Dendritic cell treated with granulocyte-macrophage colony-stimulating factor and Interleukin-4, amounts not matched to agents 40 ng/mL and 50 ng/mL, for 4 days (primary cell): ENCODE measurements at regions not wholly inside any gene's neighbourhood (a gene's known extent, or its start where the extent isn't known, plus 50 kb on each side); places are given as distances from the start of the nearest gene placed in this dataset.
"Not testable (repeated sequence)": the region's sequence is repeated elsewhere in the genome, so short reads cannot be mapped to it uniquely, and the experiment has no call there.

ENCODE experiments used
- H3K27ac Mint-ChIP-seq: one replicate; pipeline ENCODE4 v1.8.0; 2022; ENCODE audit warnings: mild to moderate bottlenecking, mixed read lengths
- H3K27me3 Mint-ChIP-seq: one replicate; pipeline ENCODE4 v1.8.0; 2022; ENCODE audit warnings: mild to moderate bottlenecking, mixed read lengths
- H3K36me3 Mint-ChIP-seq: one replicate; pipeline ENCODE4 v1.8.0; 2022; ENCODE audit warnings: low read depth, mixed read lengths
- H3K4me1 Mint-ChIP-seq: one replicate; pipeline ENCODE4 v1.8.0; 2022; ENCODE audit warnings: low read depth, mixed read lengths
- H3K4me3 Mint-ChIP-seq: one replicate; pipeline ENCODE4 v1.8.0; 2022; ENCODE audit warnings: mild to moderate bottlenecking, moderate library complexity, mixed read lengths
- H3K9me3 Mint-ChIP-seq: one replicate; pipeline ENCODE4 v1.8.0; 2022; ENCODE audit warnings: mixed read lengths
- intact Hi-C: fragments of 100-400 bp; cut with micrococcal nuclease; formaldehyde crosslinking; loops from one replicate; pipeline ENCODE4 v1.15.0; 2022

DNA sequence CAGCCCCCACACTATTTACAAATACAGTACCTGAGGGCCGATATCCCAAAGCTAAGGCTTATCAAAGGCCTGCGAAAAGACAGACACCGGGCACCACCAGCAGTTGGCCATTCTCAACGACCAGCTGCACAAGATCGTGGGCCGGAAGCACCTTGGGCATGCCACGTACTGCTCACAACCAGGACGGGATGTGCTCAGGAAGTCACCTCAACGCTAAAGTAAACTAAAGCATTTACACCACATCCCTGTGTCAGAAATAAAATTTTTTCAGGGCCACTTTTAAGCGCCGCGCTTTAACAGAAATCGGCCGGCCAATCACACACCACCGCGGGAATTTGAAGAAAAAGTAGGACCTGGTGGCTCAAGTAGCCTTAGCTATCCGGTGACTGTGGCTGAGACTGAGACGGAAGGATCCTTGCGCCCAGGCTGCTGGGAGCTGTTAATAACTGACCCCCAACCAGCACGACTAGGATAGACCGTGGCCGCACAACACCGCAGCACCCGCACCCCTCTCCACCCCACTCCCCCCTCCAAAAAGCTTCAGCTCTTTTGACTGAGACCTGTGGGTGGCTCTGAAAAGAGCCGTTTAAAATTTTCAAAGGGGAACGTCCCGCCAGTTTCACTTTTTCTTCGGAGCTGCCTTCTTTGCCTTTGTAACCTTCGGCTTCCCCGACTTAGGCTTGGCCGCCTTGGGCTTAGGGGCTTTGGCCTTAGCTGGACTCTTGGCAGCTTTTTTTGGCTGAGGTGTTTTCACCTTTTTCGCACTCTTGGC lies 131.2 kb upstream of the BTN3A2 start:
- Mint-ChIP-seq H3K36me3 (no peaks in the 10 kb centered on the region), H3K4me3 (peak overlapping the region; percentile 83)

DNA sequence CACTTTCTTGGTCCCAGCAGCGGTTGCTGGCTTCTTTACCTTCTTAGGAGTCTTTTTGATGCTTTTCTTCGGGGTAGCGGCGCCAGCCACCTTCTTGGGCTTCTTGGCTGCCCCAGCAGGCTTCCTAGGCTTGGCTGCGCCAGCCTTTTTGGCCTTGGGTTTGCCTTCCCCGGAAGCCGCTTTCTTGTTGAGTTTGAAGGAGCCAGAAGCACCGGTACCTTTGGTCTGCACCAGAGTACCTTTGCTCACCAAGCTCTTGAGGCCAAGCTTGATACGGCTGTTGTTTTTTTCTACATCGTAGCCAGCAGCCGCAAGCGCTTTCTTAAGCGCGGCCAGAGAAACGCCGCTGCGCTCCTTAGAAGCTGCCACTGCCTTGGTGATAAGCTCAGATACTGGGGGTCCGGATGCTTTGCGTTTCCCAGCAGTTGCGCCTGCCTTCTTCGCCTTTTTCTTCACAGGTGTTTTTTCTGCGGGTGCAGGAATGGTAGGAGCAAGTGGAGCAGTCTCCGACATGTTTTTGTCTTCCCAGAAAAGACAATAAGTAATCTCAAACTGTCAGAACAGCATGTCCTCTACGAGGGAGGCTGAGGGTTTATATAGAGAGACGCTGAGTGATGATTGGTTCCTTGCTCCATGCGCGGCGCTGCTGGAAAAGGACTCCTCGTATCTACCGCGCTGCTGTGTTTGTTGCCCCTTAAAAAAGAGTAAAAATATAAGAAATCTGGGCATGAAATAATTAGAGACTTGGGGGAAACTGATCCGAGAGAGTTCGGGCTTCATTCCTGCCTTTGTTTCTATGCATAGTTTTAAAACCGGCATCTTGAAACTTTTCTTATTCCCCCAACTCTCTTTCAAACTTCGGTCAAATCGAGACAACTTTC lies 130.3 kb upstream of the BTN3A2 start:
- Mint-ChIP-seq H3K9me3 (no peaks in the 10 kb centered on the region), H3K27me3 (no peaks in the 10 kb centered on the region), H3K27ac (peak overlapping the region; percentile 87), H3K4me3 (peak overlapping the region; percentile 83), H3K36me3 (no peaks in the 10 kb centered on the region), H3K4me1 (peaks cover 33% of the 10 kb centered on the region)
- intact Hi-C loops, result loop anchor here (2.0 kb wide), 1 partner anchor 14 kb away; no protein-coding TSS in a partner anchor

More for the DNA sequence above, 131.2 kb upstream of the BTN3A2 start:
- intact Hi-C loops, result loop anchor here (2.0 kb wide), 1 partner anchor 13 kb away; no protein-coding TSS in a partner anchor
- peaks cover 33% of the 10 kb centered on the region for H3K4me1 Mint-ChIP-seq
- H3K27ac Mint-ChIP-seq, result peak overlapping the region; percentile 87
- no peaks in the 10 kb centered on the region for H3K9me3 Mint-ChIP-seq
- H3K27me3 Mint-ChIP-seq, result no peaks in the 10 kb centered on the region

DNA sequence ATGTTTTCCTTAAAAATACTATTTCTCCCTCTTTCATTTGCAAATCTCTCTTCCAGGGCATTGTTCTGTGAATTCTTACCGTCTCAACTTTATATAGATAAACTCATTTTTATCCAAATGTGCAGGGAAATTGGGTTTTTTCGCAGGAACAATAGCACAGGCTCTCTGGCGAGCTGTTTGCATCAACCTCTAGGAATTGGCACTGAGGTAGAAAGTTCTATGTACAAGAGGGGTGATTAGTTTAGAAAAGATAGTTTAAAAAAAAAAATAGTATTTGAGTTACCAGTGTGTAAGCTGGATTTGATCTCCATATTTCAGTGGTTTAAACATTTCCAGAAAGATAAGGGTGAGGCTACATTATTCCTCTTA lies 129.7 kb upstream of the BTN3A2 start:
- Mint-ChIP-seq H3K27me3 (no peaks in the 10 kb centered on the region), H3K9me3 (no peaks in the 10 kb centered on the region), H3K36me3 (peaks cover 4% of the 10 kb centered on the region), H3K27ac (peak overlapping the region; percentile 87), H3K4me3 (peak overlapping the region; percentile 83), H3K4me1 (peaks cover 32% of the 10 kb centered on the region)
- intact Hi-C loops, result loop anchor here (2.0 kb wide), 1 partner anchor 14 kb away; no protein-coding TSS in a partner anchor

DNA sequence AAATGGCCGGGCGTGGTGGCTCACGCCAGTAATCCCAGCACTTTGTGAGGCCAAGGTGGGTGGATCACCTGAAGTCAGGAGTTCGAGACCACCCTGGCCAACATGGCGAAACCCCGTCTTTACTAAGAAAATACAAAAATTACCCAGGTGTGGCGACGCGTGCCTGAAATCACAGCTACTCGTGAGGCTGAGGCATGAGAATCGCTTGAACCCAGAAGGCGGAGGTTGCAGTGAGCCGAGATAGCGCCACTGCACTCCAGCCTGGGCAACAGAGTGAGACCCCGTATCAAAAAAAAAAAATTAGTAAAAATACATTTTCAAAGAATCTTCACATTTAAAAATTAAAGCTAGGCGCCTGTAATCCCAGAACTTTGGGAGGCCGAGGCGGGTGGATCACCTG lies 125.6 kb upstream of the BTN3A2 start:
- Mint-ChIP-seq H3K4me1 (peaks cover 23% of the 10 kb centered on the region), H3K27ac (peak overlapping the region; percentile 95)
- H3K4me3 Mint-ChIP-seq, result not testable (repeated sequence)

DNA sequence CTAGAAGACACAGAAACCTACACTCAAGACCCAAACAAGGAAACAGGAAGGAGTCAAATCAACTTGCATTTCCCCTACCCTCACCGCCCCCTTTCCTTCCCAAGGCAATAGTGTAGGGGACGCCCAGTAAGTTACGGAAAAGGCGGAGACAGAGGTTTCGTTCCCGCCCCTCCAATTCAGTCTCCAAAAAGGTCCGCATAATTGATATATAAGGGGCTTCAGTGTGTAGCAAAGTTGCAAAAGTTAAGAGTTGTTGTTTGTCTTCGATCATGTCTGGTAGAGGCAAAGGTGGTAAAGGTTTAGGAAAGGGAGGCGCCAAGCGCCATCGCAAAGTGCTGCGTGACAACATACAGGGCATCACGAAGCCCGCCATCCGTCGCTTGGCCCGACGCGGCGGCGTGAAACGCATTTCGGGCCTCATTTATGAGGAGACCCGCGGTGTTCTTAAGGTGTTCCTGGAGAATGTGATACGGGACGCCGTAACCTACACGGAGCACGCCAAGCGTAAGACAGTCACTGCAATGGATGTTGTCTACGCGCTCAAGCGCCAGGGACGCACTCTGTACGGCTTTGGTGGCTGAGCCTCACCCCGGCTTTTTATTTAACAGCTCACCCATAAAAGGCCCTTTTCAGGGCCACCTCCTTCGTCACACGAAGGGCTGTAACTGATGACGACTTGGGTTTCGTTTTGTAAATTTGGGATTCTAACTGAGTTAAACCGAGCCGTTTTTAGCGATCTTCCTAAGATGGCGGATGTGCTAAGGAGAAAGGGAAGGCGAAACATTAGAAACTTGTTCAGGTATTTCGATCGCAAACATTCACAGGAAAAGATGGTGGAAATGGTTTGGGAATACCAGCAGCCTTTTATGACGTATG lies 124.6 kb upstream of the BTN3A2 start:
- peaks cover 7% of the 10 kb centered on the region for H3K36me3 Mint-ChIP-seq
- H3K4me1 Mint-ChIP-seq, result peaks cover 18% of the 10 kb centered on the region
- H3K9me3 Mint-ChIP-seq, result no peaks in the 10 kb centered on the region
- intact Hi-C loops, result loop anchor here (5.0 kb wide), 1 partner anchor 42 kb away; no protein-coding TSS in a partner anchor
- H3K27ac Mint-ChIP-seq, result peak overlapping the region; percentile 95
- H3K27me3 Mint-ChIP-seq, result no peaks in the 10 kb centered on the region
- peak overlapping the region; percentile 74 for H3K4me3 Mint-ChIP-seq

More for the DNA sequence above, 125.6 kb upstream of the BTN3A2 start:
- H3K27me3 Mint-ChIP-seq, intact Hi-C loops, H3K9me3 Mint-ChIP-seq, H3K36me3 Mint-ChIP-seq: not testable (repeated sequence)

DNA sequence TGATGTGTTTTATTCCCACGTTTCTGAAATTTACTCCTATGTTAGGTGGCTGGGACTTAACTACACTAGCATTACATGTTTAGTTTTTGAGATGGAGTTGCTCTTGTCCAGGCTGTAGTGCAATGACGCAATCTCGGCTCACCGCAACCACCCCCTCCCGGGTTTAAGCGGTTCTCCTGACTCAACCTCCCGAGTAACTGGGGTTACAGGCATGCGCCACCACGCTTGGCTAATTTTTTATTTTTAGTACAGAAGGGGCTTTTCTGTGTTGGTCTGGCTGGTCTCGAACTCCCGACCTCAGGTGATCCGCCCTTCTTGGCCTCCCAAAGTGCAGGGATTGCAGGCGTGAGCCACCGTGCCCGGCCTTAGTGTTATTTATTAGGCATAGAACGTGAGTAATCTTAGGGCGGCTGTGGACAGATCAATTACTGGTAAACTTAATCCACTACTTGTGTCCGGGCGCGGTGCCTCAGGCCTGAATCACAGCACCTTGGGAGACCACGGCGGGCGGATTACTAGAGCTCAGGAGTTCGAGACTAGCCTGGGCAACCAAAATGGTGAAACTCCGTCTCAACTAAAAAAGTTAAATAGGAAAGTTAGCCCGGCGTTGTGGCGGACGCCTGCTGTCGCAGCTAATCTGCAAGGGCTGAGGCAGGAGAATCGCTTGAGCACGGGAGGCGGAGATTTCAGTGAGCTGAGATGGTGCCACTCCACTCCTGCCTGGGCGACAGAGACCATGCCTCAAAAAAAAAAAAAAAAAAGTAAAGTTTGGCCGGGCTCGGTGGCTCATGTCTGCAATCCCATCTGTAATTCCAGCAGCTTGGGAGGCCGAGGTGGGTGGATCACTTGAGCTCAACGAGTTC lies 123.7 kb upstream of the BTN3A2 start:
- intact Hi-C loops, result loop anchor here (5.0 kb wide), 1 partner anchor 41 kb away; no protein-coding TSS in a partner anchor
- peak overlapping the region; percentile 74 for H3K4me3 Mint-ChIP-seq
- H3K27ac Mint-ChIP-seq, result peak overlapping the region; percentile 95
- H3K4me1 Mint-ChIP-seq, result peaks cover 15% of the 10 kb centered on the region
- no peaks in the 10 kb centered on the region for H3K9me3 Mint-ChIP-seq
- peaks cover 7% of the 10 kb centered on the region for H3K36me3 Mint-ChIP-seq
- H3K27me3 Mint-ChIP-seq, result no peaks in the 10 kb centered on the region

DNA sequence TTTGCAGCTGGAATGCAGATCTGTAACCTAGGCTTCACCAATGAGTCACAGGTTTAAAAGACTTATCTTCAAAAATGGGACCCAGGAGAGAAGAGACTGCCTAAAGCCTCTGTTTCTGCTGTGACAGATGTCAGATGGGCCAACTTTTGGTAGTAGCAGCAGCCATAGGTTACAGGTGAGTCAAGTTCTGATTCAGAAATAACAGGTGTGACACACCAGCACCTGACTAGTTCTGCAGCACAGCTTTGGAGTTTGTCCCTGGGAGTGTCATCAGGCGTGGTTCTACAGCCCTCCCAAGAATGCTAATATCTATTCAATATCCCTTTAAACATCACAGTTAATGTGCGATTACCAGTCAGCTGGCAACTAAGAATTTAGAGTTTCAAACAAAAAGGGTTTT lies 121.9 kb upstream of the BTN3A2 start:
- H3K27ac Mint-ChIP-seq, result no peak overlapping the region
- H3K4me1 Mint-ChIP-seq, result peaks cover 15% of the 10 kb centered on the region
- intact Hi-C loops, result loop anchor here (5.0 kb wide), 1 partner anchor 39 kb away; no protein-coding TSS in a partner anchor

DNA sequence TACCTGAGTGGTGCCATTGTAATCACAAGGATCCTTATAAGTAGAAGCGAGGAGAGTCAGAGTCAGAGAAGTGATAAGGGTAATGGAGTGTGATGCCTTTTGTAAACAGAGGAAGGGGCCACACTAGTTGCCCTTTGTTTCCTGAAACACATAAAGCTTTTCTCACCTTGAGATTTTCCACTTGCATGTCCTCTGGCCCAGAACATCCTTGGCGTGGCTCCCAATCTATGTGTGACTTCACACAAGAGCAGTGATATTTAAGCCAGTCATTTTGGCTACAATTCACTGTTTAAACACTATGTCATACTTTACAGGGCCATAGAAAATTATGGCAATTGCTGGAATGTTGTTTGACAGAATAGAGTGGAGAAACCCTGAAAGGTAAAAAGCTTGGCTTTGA lies 121.2 kb upstream of the BTN3A2 start:
- Mint-ChIP-seq H3K27me3 (no peaks in the 10 kb centered on the region), H3K27ac (no peak overlapping the region), H3K36me3 (peaks cover 7% of the 10 kb centered on the region), H3K9me3 (no peaks in the 10 kb centered on the region), H3K4me3 (no peak overlapping the region), H3K4me1 (peaks cover 15% of the 10 kb centered on the region)
- intact Hi-C loops, result loop anchor here (5.0 kb wide), 1 partner anchor 39 kb away; no protein-coding TSS in a partner anchor

More for the DNA sequence above, 121.9 kb upstream of the BTN3A2 start:
- Mint-ChIP-seq H3K27me3 (no peaks in the 10 kb centered on the region), H3K36me3 (peaks cover 7% of the 10 kb centered on the region), H3K4me3 (no peak overlapping the region), H3K9me3 (no peaks in the 10 kb centered on the region)

DNA sequence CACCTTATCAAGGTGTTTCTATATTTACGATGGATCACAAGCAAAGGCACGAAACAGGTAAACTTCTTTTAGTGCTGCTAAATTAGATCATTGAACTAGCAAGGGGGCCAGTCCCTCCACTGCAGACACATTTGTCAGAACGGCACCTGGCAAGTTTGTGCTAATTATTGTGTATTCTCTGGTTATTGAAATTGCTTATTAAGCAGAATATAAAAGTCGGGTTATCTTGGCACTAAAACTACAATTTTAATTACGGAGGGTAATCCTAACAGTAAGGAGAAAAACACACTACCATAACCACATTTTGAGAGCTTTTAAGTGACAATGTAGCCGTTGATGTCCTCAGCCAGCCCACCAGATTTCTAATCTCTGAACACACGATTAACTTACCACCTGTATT lies 118.9 kb upstream of the BTN3A2 start:
- no peaks in the 10 kb centered on the region for H3K36me3 Mint-ChIP-seq
- H3K27me3 Mint-ChIP-seq, result no peaks in the 10 kb centered on the region

DNA sequence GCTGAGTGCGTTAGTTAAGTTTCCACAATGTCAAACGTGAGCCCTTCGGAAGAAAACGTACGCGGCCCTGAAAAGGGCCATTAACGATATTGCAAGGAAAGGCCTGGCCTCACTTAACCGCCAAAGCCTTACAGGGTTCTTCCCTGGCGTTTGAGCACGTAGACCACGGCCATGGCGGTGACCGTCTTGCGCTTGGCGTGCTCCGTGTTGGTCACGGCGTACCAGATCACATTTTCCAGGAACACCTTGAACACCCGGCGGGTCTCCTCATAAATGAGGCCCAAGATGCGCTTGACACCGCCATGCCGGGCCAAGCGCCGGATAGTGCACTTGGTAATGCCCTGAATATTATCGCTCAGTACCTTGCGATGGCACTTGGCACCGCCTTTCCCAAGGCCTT lies 118.4 kb upstream of the BTN3A2 start:
- intact Hi-C loops, result no loop called here
- no peaks in the 10 kb centered on the region for H3K36me3 Mint-ChIP-seq
- H3K4me1 Mint-ChIP-seq, result peaks cover 7% of the 10 kb centered on the region

More for the DNA sequence above, 118.9 kb upstream of the BTN3A2 start:
- peaks cover 9% of the 10 kb centered on the region for H3K4me1 Mint-ChIP-seq
- intact Hi-C loops, result no loop called here
- H3K9me3 Mint-ChIP-seq, result no peaks in the 10 kb centered on the region
- no peak overlapping the region for H3K4me3 Mint-ChIP-seq
- H3K27ac Mint-ChIP-seq, result no peak overlapping the region

DNA sequence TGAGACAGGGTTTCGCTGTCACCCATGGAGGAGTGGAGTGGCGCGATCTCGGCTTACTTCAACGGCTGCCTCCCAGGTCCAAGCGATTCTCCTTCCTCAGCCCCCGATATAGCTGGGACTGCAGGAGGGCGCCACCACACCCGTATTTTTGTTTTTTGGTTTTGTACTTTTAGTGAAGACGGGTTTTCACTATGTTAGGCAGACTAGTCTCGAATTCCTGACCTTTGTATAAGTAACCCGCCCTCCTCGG lies 115.4 kb upstream of the BTN3A2 start:
- peaks cover 26% of the 10 kb centered on the region for H3K4me1 Mint-ChIP-seq
- H3K36me3 Mint-ChIP-seq, result no peaks in the 10 kb centered on the region
- intact Hi-C loops, result no loop called here
- peak overlapping the region; percentile 80 for H3K4me3 Mint-ChIP-seq
- H3K9me3 Mint-ChIP-seq, result no peaks in the 10 kb centered on the region
- peak overlapping the region; percentile 95 for H3K27ac Mint-ChIP-seq
- no peaks in the 10 kb centered on the region for H3K27me3 Mint-ChIP-seq

More for the DNA sequence above, 118.4 kb upstream of the BTN3A2 start:
- no peaks in the 10 kb centered on the region for H3K9me3 Mint-ChIP-seq
- H3K4me3 Mint-ChIP-seq, result no peak overlapping the region
- no peaks in the 10 kb centered on the region for H3K27me3 Mint-ChIP-seq
- no peak overlapping the region for H3K27ac Mint-ChIP-seq

DNA sequence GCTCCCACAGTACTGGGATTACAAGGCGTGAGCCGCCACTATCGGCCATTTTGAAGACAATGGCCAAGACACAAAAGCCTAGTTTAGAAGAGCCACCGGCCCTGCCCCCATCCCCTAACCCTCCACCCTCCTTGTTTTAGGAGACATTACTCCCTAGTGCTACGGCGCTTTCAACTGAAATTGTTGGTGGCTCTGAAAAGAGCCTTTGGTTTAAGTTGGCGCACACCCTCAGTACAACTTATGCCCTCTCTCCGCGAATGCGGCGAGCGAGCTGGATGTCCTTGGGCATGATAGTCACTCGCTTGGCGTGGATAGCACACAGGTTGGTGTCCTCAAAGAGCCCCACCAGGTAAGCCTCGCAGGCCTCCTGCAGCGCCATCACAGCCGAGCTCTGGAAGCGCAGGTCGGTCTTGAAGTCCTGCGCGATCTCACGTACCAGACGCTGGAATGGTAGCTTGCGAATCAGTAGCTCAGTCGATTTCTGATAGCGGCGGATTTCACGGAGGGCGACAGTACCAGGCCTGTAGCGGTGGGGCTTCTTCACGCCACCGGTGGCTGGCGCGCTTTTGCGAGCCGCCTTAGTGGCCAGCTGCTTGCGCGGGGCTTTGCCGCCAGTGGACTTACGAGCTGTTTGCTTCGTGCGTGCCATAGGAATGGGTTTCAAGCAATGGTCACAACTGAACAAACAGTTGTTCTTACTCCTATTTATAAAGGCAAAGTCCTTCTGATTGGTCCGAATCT lies 114.9 kb upstream of the BTN3A2 start:
- intact Hi-C loops, result no loop called here
- no peaks in the 10 kb centered on the region for H3K9me3 Mint-ChIP-seq
- peaks cover 26% of the 10 kb centered on the region for H3K4me1 Mint-ChIP-seq
- peak overlapping the region; percentile 95 for H3K27ac Mint-ChIP-seq
- no peaks in the 10 kb centered on the region for H3K27me3 Mint-ChIP-seq
- no peaks in the 10 kb centered on the region for H3K36me3 Mint-ChIP-seq
- H3K4me3 Mint-ChIP-seq, result peak overlapping the region; percentile 80
